GM12872 (cell line): ENCODE measurements at regions not wholly inside any gene's neighbourhood (a gene's known extent, or its start where the extent isn't known, plus 50 kb on each side); places are given as distances from the start of the nearest gene placed in this dataset.

Experiments
- CTCF ChIP-seq: IDR thresholded peaks from 3 replicates; pipeline ENCODE4 v1.5.1; 2011; ENCODE audit warnings: low read depth, mild to moderate bottlenecking, low read length, moderate library complexity; ENCODE audit not compliant: insufficient read depth

GRCh38 chr3:69462022-69462825 is 76.3 kb upstream of the FRMD4B start:
- no peak for TF ChIP-seq CTCF

- TF ChIP-seq CTCF, result no peak
Measured at GRCh38 chr3:69460034-69460433, 74.1 kb upstream of the FRMD4B start.

GRCh38 chr3:69458803-69459365 is 73.0 kb upstream of the FRMD4B start:
- TF ChIP-seq CTCF, result no peak

- no peak for TF ChIP-seq CTCF
Measured at GRCh38 chr3:69456631-69457030, 70.7 kb upstream of the FRMD4B start.

GRCh38 chr3:69454204-69454787 is 68.4 kb upstream of the FRMD4B start:
- no peak for TF ChIP-seq CTCF

- TF ChIP-seq CTCF, result no peak
Measured at GRCh38 chr3:69452295-69452694, 66.4 kb upstream of the FRMD4B start.

GRCh38 chr3:69451594-69451993 is 65.7 kb upstream of the FRMD4B start:
- TF ChIP-seq CTCF, result 0 out of 3 replicates have a peak, but pooled peaks have one; percentile 7
